ENCODE measurements at regions not wholly inside any gene's neighbourhood (a gene's known extent, or its start where the extent isn't known, plus 50 kb on each side); places are given as distances from the start of the nearest gene placed in this dataset.

- no peaks in the 10 kb centered on the region for H4K20me1 ChIP-seq (ENCODE audit: insufficient read depth, low read length)
- no peaks in the 10 kb centered on the region for H3K9me2 ChIP-seq (ENCODE audit: insufficient read depth, low read length)
- no peak for TF ChIP-seq CTCF (conservative IDR thresholded peaks at IDR 0.05; ENCODE audit: low read length)
- TF ChIP-seq EZH2phosphoT487 (IDR thresholded peaks at IDR 0.05; ENCODE audit: borderline replicate concordance, low read depth, low read length) = no peak
- no peaks in the 10 kb centered on the region for H3K36me3 ChIP-seq (ENCODE audit: insufficient read depth, low read length)
- H3K4me3 ChIP-seq (ENCODE audit: low read depth, low read length, poor library complexity, severe bottlenecking) = no peak overlapping the region
- no peaks in the 10 kb centered on the region for H3K4me1 ChIP-seq (ENCODE audit: insufficient read depth, low read length, poor library complexity, severe bottlenecking)
- no TSS peak for BruUV-seq (replicated peaks)
- CTCF ChIA-PET (ENCODE audit: unreplicated experiment) = no interaction called here
- POLR2A ChIA-PET = interaction anchor here (0.7 kb wide), 1 partner anchor 516 kb away, joined by 3 read pairs; no protein-coding TSS in a partner anchor
- no peak overlapping the region for H3K27ac ChIP-seq (ENCODE audit: low read depth, low read length, poor library complexity, severe bottlenecking)
- intact Hi-C loops (cut with micrococcal nuclease; ENCODE audit: unreplicated experiment) = no loop called here
- H2AFZ ChIP-seq (ENCODE audit: low read length) = no peak overlapping the region
- no peaks in the 10 kb centered on the region for H3K79me2 ChIP-seq (ENCODE audit: insufficient read depth, low read depth, low read length)
- H3K9me3 ChIP-seq (ENCODE audit: low read length) = no peaks in the 10 kb centered on the region
- no peak for DNase-seq (ENCODE audit: low spot score)
- H3K4me2 ChIP-seq (ENCODE audit: low read length) = no peak overlapping the region
Measured at GRCh38 chr6:3522561-3523260, 65.9 kb upstream of the SLC22A23 start.

- no peak overlapping the region for H3K4me2 ChIP-seq (ENCODE audit: low read length)
- no peak overlapping the region for H3K4me3 ChIP-seq (ENCODE audit: low read depth, low read length, poor library complexity, severe bottlenecking)
- ChIA-PET POLR2A (interaction anchor here (0.5 kb wide), 1 partner anchor 317 kb away, joined by 10 read pairs; no protein-coding TSS in a partner anchor), CTCF (ENCODE audit: unreplicated experiment) (no interaction called here)
- intact Hi-C loops (cut with micrococcal nuclease; ENCODE audit: unreplicated experiment) = no loop called here
- H3K36me3 ChIP-seq (ENCODE audit: insufficient read depth, low read length) = no peaks in the 10 kb centered on the region
- no TSS peak for BruUV-seq (replicated peaks)
- TF ChIP-seq EZH2phosphoT487 (IDR thresholded peaks at IDR 0.05; ENCODE audit: borderline replicate concordance, low read depth, low read length) = no peak
- no peak for TF ChIP-seq CTCF (conservative IDR thresholded peaks at IDR 0.05; ENCODE audit: low read length)
- no peaks in the 10 kb centered on the region for H3K9me3 ChIP-seq (ENCODE audit: low read length)
- H3K27ac ChIP-seq (ENCODE audit: low read depth, low read length, poor library complexity, severe bottlenecking) = no peak overlapping the region
- no peaks in the 10 kb centered on the region for H3K4me1 ChIP-seq (ENCODE audit: insufficient read depth, low read length, poor library complexity, severe bottlenecking)
- no peaks in the 10 kb centered on the region for H3K79me2 ChIP-seq (ENCODE audit: insufficient read depth, low read depth, low read length)
- no peak for DNase-seq (ENCODE audit: low spot score)
- no peaks in the 10 kb centered on the region for H3K9me2 ChIP-seq (ENCODE audit: insufficient read depth, low read length)
- no peak overlapping the region for H2AFZ ChIP-seq (ENCODE audit: low read length)
- H4K20me1 ChIP-seq (ENCODE audit: insufficient read depth, low read length) = no peaks in the 10 kb centered on the region
Measured at GRCh38 chr6:3520281-3521230, 63.7 kb upstream of the SLC22A23 start.

Measured in OCI-LY7 (cell line).